ENCODE measurements at regions not wholly inside any gene's neighbourhood (a gene's known extent, or its start where the extent isn't known, plus 50 kb on each side); places are given as distances from the start of the nearest gene placed in this dataset.
"Not testable (repeated sequence)": the region's sequence is repeated elsewhere in the genome, so short reads cannot be mapped to it uniquely, and the experiment has no call there.

DNA sequence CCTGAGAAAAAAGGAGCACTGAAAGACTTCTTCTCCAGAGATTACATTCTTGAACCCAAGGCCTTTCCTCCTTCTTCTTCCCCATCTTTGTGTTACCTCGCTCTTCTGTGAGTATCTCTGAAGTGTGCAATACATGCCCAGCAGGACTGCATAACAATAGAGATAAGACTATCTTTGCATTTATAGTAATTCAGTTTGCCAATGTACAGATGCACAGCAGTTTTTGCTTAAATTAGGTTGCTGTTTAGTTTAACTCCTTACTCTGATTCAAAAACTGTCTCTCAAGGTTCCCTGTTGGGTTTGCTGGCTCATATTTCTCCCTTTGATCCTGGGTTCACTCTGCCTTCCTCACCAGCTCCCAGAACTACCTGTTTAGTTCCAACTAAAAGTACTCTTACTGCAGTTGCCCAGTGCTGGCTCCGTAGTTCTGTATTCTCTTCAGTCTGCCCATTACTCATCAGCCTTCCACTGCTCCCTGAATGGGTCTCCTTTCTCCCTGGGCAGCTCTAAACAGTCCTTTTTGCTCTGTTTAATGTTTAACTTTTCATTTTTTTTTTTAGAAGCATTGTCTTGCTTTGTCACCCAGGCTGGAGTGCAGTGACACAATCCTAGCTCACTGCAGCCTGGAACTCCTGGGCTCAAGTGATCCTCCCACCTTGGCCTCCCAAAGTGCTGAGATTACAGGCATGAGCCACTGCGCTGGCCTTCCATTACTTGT lies 180.6 kb upstream of the CAND1 start:
- DNase-seq = no peak

DNA sequence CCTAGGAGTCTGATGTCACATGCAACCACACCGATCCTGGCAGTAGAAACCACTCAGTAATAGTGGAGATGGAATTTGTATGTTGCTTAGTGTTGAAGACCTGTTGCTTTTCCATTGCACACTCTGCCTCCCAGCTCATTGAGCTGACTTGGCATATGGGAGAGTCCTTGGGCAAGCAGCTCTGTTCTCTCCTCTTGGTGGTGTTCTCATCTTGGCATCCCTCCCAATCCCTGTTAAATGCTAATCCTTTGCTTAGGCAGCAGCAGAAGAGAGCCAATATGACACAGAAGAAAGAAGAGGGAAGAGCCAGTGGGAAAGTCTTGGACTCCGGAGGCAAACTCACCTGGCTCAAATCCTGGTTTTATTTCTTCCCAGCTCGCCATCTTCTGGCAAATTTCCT lies 178.0 kb upstream of the CAND1 start:
- no peak for DNase-seq

DNA sequence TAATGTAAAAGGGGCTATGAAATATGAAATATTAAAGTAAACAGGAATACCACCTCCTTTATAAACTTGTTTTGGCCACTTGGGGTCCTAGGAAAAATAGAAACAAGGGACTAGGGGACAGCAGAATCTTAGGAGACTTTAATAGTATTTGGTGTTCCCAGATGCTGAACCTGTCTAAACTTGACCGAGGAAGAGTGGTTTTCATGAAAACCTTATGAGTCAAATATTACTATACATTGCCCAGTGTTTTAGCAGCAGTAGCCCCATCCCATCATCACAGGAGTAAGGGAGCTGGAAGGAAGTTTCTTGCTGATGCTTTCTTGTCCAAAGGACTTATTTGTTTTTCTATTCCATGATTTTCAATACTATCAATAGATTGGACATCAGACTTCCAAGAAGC lies 177.5 kb upstream of the CAND1 start:
- DNase-seq = no peak

DNA sequence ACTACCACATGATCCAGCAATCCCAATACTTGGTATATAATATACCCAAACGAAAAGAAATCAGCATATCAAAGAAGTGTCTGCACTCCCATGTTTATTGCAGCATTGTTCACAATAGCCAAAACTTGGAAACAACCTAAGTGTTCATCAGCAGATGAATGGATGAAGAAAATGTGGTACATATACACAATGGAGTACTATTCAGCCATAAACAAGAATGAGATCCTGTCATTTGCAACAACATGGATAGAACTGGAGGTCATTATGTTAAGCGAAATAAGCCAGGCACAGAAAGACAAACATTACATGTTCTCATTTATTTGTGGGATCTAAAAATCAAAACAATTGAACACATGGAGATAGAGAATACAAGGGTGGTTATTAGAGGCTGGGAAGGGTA lies 176.2 kb upstream of the CAND1 start:
- not testable (repeated sequence) for DNase-seq

DNA sequence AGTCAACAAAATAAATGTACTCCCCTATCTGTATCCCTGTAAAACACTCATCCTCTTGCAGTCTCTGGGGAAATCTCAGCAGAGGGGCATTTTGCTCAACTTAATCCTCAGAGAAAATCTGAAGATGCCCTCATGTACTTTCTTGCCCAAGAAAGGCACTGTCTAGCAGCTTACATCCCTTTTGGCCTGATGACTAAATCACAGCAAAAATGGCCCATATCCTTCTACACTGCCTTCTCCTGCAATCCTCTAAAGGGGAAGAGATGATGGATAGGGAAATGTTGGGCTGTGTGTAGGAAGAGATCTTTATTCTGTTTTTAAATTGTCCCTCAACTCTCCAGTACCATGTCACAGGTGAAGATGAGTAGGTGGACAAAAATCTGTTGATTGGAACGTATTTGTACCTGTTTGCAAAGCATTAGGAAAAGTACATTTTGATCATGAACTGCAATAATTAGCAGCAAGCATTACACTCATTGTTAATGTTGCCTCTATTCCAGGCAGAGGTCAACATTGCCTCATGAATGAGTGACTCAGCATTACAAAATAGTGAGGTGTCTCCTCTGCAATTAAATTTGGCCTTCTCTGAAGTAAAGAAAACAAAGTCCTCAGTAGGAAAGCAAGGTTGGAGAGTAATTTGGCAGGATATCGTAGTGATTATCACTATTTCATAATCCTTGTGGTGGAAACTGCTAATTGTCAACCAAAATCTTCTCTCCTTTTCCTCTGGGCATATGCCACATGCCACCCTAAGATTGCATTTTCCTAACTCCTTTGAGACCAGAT lies 172.4 kb upstream of the CAND1 start:
- peak; percentile 6 to 12 for DNase-seq

DNA sequence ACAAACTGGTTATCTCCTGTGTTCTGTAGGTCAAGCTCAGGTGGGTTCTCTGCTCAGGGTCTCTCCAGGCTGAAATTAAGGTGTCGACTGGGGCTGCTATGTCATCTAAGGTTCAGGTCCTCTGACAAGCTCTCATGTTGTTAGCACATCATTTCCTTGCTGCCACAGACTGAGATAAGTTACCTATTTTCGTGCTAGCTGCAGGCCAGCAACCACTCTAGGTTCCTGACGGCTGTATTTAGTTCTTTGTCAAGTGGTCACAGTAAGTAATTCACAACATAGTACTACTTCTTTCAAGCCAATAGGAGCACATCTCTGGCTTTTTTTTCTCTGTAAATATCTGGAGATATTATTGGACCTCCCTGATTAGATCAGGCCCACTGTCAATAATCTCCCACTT lies 169.3 kb upstream of the CAND1 start:
- no peak for DNase-seq

DNA sequence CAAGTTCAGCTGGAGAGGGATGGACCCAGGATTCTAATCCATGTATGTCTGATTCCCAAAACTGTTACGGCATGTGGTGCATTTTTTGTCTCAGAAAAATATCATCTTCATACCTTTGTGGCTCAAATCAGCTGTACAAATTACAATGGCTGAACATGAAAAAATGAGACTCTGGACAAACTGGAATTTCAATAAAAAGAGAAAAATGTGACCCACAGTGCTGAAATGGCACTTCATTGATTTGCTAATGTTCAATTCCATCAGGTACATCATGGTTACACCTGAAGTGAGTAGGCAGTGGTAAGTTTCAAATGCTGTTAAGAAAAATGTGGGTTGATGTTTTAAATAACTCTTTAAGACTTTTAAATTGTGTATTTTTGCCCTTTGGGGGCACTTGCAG lies 165.6 kb upstream of the CAND1 start:
- DNase-seq = no peak

DNA sequence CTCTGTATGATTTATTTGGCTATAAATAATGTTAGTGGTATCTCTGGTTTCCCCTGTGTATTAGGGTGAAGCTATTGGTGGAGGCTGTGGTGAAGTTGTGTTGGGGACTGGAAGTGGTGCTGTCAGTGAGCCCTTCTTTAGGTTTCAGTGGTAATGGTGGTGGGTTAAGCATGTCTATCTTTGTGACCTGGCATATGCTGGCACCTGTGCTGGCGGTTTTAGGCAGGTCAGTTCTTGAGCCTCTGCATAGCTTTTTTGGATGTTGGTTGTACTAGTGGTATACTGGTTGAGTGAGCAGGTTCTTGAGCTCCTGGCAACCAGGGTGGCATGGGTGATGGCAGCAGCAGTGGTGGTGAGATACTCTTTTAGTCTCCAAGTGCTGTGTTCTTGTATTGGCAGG lies 161.9 kb upstream of the CAND1 start:
- DNase-seq = no peak

DNA sequence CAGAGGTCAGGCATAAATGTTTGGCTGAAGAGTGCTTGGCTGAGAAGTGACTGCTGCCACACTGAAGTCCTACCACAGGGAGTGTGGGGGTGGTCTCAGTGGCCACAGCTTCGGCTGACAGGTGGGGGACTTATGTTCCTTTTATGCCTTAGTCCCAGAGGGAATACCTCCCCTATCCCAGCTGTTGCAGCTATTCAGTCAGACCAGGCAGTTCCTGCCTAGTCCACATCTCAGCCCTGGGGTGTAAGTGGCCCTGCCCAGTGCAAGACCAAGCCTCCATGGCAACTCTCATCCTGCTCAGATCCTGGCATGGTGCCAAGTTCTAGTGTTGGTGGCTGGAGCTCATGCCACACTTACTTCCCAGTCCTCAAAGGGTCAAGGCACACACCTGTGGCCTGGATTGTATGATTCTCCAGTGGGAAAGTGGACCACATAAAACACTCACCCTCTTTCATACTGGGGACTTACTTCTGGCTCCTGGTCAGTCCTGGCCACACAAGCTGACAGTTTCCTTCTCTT lies 161.3 kb upstream of the CAND1 start:
- no peak for DNase-seq

DNA sequence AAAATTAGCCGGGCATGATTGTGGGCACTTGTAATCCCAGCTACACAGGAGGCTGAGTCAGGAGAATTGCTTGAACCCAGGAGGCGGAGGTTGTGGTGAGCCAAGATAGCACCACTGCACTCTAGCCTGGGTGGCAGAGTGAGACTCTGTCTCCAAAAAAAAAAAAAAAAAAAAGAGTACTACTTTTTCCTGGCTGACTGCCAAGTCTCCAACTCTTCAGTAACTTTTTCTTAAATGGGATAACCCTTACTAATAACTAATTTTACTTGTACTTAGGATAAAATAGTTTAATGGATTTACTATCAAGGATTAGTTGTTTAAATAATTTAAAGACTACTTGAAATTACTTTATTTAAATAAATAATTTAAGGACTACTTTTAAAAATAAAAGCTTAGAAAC lies 158.8 kb upstream of the CAND1 start:
- not testable (repeated sequence) for DNase-seq

DNA sequence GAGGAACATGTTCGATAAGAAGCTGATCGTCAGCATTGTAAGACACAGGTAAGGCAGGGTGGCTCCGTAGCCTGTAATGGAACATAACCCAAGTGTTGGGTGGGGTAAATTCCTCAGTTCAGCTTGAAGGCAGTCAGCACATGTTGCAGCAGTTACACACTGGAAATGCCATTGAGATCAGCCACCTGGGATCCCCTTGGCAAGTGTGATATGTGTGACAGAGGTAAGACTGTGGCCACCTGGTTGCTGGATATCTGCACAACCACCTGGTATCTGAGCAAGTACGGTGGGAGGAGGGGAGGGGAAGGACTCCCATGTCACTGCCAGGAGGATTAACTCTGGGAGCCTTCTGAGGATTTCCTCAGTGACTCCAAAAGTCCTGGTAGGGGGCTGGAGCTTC lies 158.0 kb upstream of the CAND1 start:
- DNase-seq = no peak

DNA sequence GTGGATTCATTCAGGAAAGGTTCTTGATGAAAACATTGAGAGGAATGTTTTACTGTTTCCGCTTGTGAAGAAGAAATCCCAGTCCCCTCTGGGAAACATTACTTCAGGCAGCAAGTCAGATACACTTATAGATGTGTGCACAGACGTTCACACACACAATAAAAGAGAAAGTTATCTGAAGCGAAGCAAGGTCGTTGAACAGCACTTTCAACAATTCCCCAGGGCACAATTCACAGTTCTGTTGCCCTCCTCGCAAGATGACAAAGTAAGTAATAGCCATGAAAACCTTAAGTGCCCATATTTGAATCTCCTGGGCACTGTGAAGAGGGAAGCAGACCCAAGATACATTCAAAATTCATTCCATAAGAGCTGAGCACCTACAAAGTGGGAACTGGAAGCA lies 156.6 kb upstream of the CAND1 start:
- DNase-seq = no peak

DNA sequence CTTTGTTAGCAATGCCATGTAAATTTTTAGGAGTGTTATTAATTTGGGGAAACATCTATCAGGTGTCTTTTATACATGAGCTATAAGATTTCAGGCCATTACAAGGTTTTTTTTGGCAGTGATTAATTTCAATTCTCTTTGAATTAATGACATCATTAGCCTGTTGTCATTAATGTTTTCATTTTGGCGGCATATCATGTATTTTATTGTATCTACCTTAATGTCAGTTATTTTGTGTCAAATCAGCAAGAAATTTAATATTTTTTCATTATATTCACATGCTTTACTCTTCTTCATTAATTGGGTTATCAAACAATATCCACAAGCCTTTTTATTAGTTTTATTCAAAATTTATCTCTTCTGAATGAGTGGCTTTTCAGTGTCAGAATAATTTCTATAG lies 153.0 kb upstream of the CAND1 start:
- DNase-seq = no peak

DNA sequence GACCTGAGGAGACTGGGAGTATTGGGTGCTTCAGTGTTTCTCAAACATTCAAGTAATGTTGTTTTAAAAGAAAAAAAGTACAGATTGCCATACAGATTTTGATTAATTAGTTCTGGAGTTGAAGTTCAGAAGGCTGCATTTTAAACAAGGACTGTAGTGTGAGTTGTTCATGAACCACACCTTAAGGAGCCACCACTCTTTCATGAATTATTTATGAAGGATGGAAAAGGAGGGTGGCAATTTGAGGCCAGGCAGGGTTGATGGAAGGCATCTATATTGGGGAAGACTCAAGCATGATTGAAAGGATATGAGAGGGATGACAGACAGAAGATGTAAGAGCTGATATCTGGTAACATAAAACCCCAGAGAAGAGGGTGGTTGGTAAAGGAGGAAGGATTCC lies 146.6 kb upstream of the CAND1 start:
- no peak for DNase-seq

DNA sequence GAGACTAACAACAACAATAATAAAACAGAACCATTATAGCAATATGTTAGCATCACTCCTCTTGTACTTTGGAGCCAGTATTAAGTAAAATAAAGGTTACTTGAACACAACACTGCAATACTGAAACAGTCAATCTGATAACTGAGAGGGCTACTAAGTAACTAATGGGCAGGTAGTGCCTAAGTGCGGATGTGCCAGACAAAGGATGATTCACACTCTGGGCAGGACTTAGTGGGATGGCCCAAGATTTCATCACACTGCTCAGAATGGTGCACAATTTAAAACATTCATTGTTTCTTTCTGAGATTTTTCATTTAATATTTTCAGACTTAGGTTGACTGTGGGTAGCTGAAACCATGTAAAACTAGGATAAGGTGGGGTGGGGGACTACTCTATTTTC lies 131.9 kb upstream of the CAND1 start:
- no peak for DNase-seq

DNA sequence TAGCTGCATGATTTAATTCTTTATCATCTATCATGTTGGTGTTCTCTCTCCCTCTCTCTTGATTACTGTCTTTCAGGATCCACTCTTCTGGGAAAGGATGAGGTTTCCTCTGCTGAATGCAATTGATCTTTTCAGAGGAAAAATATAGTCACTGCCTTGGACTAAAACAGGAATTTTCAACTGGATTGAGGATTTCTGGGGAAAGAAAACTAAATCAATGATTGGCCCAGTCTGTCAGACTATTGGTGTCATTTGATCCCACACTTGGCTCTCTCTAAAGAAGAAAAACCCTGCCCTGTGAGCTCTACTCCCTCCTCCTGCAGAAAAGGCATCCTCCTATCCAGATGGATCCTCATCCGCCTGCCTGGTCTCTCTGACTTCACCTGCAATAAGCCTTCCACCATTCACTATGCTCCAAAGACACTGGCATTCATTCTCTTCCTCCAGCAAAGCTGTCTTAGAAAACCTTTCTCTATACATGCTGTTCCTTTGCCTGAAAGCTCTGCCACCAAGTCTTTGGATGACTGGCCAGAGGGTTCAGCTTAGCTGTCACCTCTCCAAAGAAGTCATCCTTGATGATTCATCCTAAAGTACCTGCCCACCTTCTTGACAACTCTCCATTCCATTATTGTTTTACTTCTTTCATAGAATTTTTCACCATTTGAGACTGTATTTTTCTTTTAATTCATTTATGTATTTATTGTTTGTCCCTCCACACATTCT lies 127.7 kb upstream of the CAND1 start:
- no peak for DNase-seq

DNA sequence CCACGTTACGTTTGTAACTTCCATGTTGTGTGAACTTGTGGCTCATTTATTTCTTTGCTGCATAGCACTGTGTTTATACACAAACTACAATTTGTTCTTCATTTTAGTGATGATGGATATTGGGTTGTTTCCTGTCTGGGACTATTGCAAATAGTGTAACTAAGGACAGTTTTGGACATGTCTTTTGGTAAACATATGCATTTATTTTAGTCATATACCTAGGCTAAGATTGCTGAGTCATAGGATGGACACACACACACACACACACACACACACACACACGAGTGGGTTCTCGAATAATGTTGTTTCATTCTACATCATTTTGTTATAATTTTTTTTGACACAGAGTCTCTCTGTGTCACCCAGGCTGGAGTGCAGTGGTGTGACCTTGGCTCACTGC lies 123.5 kb upstream of the CAND1 start:
- no peak for DNase-seq

DNA sequence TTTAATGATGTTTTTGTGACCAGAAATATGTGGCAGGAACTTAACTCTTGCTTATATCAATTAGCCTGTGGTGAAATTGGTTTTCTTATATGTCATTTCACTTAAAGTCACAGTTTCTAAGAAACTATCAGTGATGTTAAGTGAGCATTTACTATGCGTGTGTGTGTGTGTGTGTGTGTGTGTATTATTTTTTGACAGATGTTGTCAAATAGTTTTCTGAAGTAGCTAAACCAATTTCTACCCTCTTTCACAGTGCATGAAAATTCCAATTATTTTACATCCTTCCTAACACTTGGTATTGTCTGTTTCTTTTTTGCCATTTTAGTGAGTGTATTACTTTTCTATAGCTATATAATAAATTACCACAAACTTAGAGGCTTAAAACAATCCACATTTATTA lies 122.1 kb upstream of the CAND1 start:
- DNase-seq = no peak

DNA sequence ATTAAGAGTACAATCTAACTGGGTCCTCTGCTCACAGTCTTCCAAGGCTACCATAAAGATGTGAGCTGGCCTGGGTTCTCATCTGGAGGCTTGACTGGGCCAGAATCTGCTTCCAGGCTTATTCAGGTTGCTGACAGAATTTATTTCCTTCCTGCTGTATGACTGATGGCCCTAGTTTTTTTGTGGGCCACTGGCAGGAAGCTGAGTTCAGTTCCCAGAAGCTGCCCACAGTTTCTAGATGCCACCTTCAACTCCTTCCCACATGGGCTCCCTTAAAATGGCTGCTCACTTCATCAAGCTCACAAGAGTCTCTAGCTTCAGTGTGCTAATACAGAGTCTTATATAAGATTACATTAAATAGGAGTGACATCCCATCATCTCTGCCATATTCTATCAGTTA lies 121.7 kb upstream of the CAND1 start:
- DNase-seq = no peak

DNA sequence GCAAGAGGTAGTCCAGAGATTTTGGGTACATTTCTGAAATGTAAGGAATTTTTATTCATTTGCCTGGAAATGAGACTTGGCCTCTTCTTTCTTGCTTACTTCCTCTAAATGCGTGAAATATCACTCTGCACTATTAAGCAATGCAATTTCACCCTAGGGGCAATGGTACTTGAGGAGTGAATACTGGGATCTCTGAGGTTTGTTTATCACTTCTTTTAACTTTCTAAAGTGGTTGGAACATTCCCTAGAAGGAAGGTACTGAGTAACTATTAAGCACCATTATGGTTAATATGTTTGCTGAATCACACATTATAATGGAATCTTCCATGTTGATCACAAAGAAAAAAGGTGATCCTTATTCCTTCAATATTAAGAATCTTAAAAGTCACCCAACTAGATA lies 120.9 kb upstream of the CAND1 start:
- no peak for DNase-seq

DNA sequence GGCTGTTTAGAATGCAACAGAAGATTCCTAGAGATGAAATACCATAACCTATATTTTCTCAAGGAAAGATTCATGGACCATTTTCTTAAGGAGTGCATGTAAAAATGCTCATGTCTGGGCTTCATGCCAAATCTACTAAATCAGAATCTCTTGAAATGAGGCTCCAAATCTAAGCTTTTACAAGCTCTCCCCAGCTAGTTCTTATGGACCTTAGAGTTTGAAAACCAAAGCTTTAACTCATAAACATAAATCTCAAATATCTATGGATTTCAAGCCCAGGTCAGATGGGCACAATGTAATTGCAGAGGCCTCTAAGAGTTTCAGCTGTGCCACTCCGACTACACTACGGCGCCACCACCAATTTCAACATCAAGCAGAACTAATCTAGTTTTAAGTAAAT lies 117.3 kb upstream of the CAND1 start:
- no peak for DNase-seq

DNA sequence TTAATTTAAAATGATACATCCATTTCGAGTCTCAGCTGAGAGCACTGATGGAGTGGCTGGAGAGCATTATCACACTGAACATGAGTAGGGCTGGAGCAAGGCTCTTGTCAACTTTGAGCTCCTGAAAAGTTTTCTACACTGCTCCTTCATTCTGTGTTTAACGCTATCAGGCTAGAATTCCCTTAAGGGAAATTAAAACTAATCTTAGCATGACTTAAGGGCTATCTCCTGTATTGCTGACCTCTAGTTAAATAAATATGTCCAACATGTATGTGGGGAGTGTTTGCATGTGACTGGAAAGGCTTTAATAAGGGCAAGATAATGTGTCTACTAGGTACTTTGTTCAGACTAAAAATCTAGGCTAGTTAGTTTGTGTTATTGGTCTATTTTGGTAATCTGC lies 116.7 kb upstream of the CAND1 start:
- no peak for DNase-seq

DNA sequence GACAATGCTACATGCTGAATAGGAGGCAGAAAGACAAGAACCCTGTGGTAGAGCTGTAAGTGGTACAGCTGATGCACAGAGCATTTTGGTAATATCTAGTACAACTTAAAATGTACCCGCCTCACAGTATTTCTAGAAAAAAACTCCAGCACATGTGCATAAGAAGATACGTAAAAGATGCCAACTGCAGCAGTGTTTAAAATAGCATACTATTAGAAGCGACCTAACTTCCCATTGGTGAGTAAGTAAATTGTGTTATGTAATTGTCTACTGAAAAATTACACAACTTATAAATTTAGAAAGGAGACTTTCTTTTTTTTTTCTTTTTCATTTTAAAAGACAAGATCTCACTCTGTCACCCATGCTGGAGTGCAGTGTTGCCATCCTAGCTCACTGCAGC lies 114.3 kb upstream of the CAND1 start:
- DNase-seq = peak; percentile 27 to 28

DNA sequence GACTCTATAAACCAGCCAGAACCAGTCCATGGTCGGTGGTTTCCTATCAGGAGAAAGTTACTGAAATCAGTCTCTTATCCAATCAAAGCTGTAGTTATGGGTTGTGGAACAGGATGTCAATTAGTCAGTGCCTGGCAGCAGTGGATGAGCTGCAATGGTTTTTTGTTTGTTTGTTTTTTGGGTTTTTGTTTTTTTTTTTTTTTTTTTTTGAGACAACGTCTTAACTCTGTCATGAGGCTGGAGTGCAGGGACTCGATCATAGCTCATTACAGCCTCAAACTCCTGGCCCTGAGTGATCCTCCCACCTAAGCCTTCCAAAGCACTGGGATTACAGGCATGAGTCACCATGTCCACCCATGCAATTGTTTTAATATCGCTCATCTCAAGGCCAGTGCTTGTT lies 113.3 kb upstream of the CAND1 start:
- DNase-seq = peak; percentile 5 to 24
